Activated T-helper 2 cell treated with anti-CD3 and anti-CD28 coated beads, Interferon-gamma antibody, Interleukin-2, Interleukin-4, amounts not matched to agents 10 μg/mL and 5 μg/mL and 100 μg/mL, durations not matched to agents 14 hours and 24 hours and 36 hours (primary cell): ENCODE measurements at regions not wholly inside any gene's neighbourhood (a gene's known extent, or its start where the extent isn't known, plus 50 kb on each side); places are given as distances from the start of the nearest gene placed in this dataset.
"Not testable (repeated sequence)": the region's sequence is repeated elsewhere in the genome, so short reads cannot be mapped to it uniquely, and the experiment has no call there.

Experiments used
- DNase-seq: peaks from one replicate; pipeline ENCODE4 v3.0.0; 2021; ENCODE audit warnings: low spot score
- H3K27ac Mint-ChIP-seq: one replicate; pipeline ENCODE4 v1.8.0; 2021; ENCODE audit warnings: mixed read lengths
- H3K27me3 Mint-ChIP-seq: one replicate; pipeline ENCODE4 v1.8.0; 2021; ENCODE audit warnings: low read depth, mixed read lengths
- H3K36me3 Mint-ChIP-seq: one replicate; pipeline ENCODE4 v1.8.0; 2021; ENCODE audit warnings: low read depth, mixed read lengths
- H3K4me1 Mint-ChIP-seq: one replicate; pipeline ENCODE4 v1.8.0; 2021; ENCODE audit warnings: low read depth, mixed read lengths
- H3K4me3 Mint-ChIP-seq: one replicate; pipeline ENCODE4 v1.8.0; 2021; ENCODE audit warnings: low read depth, mild to moderate bottlenecking, moderate library complexity, mixed read lengths
- H3K9me3 Mint-ChIP-seq: one replicate; pipeline ENCODE4 v1.8.0; 2021; ENCODE audit warnings: mixed read lengths
- intact Hi-C: fragments of 100-400 bp; cut with micrococcal nuclease; formaldehyde crosslinking; loops from one replicate; pipeline ENCODE4 v1.15.1; 2023

DNA sequence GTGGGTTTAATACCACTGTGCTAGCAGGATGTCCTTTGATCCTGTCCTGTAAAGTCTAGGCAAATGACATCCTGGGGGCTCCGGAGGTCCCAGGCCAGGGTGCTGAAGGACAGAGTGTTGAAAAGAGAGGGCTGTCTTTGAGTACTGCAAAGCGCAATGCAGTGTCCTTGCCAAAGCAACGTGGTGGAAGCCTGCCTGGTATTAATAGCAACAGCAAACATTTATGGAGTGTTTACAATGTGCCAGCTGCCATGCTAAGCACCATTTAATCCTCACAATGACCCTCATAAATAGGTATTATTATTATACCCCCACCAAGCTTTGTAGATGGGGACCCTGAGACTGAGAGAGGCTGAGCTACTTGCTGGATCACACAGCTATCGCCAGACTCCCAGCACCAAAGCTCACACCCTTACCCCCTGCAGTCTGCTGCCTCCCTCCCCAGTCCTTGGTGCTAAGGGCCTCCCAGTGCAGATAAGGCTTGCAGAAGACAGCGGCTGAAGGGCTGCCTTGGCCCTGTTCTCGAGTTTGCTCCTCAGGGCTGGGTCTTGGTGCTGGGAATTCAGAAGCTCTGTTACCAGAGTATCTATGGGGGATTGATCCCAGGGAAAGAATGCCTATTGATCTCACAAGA is 427.7 kb downstream of the FUT8 start:
- no peak for DNase-seq
- H3K27me3 Mint-ChIP-seq, result no peaks in the 10 kb centered on the region
- no peak overlapping the region for H3K27ac Mint-ChIP-seq
- H3K4me3 Mint-ChIP-seq, result no peak overlapping the region
- H3K9me3 Mint-ChIP-seq, result peaks cover 8% of the 10 kb centered on the region
- H3K36me3 Mint-ChIP-seq, result peaks cover 11% of the 10 kb centered on the region
- intact Hi-C loops, result loop anchor here (5.0 kb wide), 1 partner anchor 37 kb away; no protein-coding TSS in a partner anchor
- peaks cover 62% of the 10 kb centered on the region for H3K4me1 Mint-ChIP-seq

GRCh38 chr14:65840786-65841185 is 428.3 kb downstream of the FUT8 start:
- H3K27ac Mint-ChIP-seq, result no peak overlapping the region
- H3K36me3 Mint-ChIP-seq, result peaks cover 11% of the 10 kb centered on the region
- no peaks in the 10 kb centered on the region for H3K27me3 Mint-ChIP-seq
- peaks cover 8% of the 10 kb centered on the region for H3K9me3 Mint-ChIP-seq
- intact Hi-C loops, result loop anchor here (5.0 kb wide), 1 partner anchor 37 kb away; no protein-coding TSS in a partner anchor
- peaks cover 64% of the 10 kb centered on the region for H3K4me1 Mint-ChIP-seq
- no peak overlapping the region for H3K4me3 Mint-ChIP-seq
- no peak for DNase-seq

DNA sequence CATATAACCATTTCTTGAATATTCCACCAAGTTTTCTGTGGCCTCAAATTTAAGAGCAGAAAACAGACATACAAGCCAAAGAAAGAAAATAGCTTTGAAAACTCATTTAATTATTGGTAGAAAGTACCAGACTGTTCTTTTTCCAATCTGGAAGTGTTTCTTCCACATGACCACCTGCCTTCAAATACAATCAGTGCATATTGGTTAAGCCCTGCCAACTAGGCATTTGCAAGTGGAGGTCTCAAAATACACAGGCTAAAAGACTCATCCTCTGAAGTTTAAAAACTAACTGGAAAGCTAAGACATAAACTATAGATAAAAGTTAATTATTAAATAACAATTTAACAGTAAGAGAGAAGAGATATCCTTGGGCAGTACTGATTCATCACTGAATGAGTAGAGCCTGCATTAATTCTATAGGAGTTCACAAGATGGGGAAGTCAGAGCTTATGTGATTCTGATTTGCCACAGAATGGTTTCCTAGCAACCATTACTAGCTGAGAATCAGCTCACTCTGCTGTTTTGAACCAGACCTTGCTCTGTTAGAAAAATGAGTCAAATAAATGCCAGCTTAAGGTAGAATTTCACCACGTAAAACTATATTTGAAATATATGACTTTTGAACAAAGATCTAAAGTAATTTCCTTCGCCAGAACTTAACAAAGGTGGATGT is 433.8 kb downstream of the FUT8 start:
- peak overlapping the region; percentile 56 for H3K4me3 Mint-ChIP-seq
- H3K27me3 Mint-ChIP-seq, result no peaks in the 10 kb centered on the region
- H3K9me3 Mint-ChIP-seq, result peaks cover 16% of the 10 kb centered on the region
- peak overlapping the region; percentile 80 for H3K27ac Mint-ChIP-seq
- intact Hi-C loops, result loop anchor here (1.0 to 2.0 kb wide), 3 partner anchors 434 to 640 kb away; partner anchors contain the start of gene FUT8
- H3K4me1 Mint-ChIP-seq, result peaks cover 67% of the 10 kb centered on the region
- peaks cover 25% of the 10 kb centered on the region for H3K36me3 Mint-ChIP-seq
- no peak for DNase-seq

DNA sequence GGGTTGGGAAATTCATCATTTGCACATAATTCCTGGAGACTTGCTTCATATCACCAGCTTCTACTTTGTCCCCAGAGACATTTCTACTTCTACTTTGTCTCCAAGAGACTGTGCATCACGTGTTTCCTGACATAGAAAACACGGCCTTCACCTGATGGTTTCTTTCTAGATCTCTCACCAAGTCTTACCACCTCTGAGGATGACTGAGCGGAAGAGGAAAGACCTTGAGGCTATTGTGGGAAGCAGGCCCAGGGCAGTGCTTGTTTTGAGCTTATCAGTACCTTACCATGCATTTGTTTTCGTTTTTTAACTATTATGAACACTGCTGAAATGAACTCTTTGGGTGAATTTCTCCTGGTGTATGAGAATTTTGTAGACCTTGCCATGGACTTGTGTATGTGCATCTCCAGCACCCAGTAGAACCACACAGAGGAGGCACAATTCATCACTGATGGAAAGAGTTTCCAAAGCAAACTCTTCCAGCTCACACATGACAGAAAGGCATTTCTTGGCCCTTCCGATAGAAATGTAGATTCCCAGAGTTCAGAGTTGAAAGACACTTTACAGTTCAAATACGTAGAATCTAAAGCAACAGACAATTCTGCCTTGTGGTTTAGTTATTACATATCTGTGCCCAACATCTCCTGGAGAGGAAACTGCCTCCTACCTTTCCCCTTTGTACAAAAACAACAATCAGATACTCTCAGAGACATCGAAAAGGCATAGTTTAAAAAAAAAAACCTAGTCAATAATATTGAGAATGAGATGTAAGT is 434.7 kb downstream of the FUT8 start:
- peaks cover 25% of the 10 kb centered on the region for H3K9me3 Mint-ChIP-seq
- peak; percentile 79 for DNase-seq
- H3K27ac Mint-ChIP-seq, result peak overlapping the region; percentile 80
- intact Hi-C loops, result loop anchor here (1.0 to 2.0 kb wide), 3 partner anchors 81 to 560 kb away; partner anchors contain the start of gene FUT8
- H3K36me3 Mint-ChIP-seq, result peaks cover 33% of the 10 kb centered on the region
- H3K27me3 Mint-ChIP-seq, result no peaks in the 10 kb centered on the region
- H3K4me3 Mint-ChIP-seq, result peak overlapping the region; percentile 22
- peaks cover 66% of the 10 kb centered on the region for H3K4me1 Mint-ChIP-seq

DNA sequence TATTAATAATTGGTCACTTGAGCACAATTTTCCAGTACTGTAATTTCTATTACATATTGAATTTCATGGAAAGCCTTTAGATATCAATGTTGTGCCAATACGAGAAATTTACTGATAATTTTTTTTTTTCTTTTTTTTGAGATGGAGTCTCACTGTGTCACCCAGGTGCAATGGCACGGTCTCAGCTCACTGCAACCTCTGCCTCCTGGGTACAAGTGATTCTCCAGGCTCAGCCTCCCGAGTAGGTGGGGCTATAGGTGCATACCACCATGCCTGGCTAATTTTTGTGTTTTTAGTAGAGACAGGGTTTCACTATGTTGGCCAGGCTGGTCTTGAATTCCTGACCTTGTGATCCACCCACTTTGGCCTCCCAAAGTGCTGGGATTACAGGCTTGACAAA is 435.4 kb downstream of the FUT8 start:
- not testable (repeated sequence) for H3K27ac Mint-ChIP-seq, DNase-seq, H3K27me3 Mint-ChIP-seq, H3K4me3 Mint-ChIP-seq
- Mint-ChIP-seq H3K4me1 (peaks cover 61% of the 10 kb centered on the region), H3K36me3 (peaks cover 35% of the 10 kb centered on the region), H3K9me3 (peaks cover 30% of the 10 kb centered on the region)
- intact Hi-C loops, result loop anchor here (1.0 to 2.0 kb wide), 3 partner anchors 80 to 561 kb away; partner anchors contain the start of gene FUT8

DNA sequence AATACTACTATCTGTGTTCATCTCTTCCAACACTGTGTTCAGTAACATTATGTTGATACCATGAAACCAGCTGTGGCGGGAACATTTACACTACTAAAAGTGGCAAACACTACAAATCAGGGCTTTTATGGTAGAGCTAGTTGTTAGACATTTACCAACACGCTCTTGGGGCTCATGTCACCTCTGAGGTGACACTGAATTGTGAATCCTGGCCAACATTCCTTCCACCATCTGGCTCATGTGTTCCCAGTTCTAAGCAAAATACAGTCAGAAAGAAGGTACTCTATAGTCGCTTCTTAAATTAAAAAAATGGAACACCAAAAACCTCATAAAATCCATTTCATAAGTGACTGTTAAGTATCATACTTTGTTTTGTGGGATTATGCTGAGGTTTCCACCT is 436.6 kb downstream of the FUT8 start:
- Mint-ChIP-seq H3K4me3 (peak overlapping the region; percentile 18), H3K27ac (no peak overlapping the region), H3K4me1 (peaks cover 50% of the 10 kb centered on the region), H3K36me3 (peaks cover 39% of the 10 kb centered on the region), H3K27me3 (no peaks in the 10 kb centered on the region), H3K9me3 (peaks cover 36% of the 10 kb centered on the region)
- intact Hi-C loops, result no loop called here
- no peak for DNase-seq

DNA sequence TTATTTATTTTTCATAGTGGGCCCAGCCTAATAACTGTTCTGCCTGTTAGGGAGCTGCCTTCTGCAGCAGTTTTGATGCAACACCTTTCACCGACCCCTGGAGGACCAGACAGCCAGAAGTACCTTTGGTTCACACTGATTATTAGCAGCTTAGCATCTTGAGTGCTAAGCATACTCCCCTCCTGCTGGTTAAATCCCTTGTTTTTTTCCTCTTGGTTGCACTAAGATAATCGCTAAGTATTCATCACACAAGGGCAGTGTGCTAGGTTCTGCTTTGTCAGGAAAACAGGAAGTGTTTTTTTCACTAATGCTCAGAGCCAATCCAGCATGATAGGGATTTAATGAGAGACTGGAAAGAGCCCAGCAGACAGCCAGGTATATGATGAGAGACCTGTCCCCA is 437.0 kb downstream of the FUT8 start:
- H3K27me3 Mint-ChIP-seq, result no peaks in the 10 kb centered on the region
- peaks cover 38% of the 10 kb centered on the region for H3K9me3 Mint-ChIP-seq
- intact Hi-C loops, result no loop called here
- DNase-seq, result no peak
- peaks cover 48% of the 10 kb centered on the region for H3K4me1 Mint-ChIP-seq
- H3K4me3 Mint-ChIP-seq, result no peak overlapping the region
- H3K36me3 Mint-ChIP-seq, result peaks cover 40% of the 10 kb centered on the region
- no peak overlapping the region for H3K27ac Mint-ChIP-seq

- peaks cover 40% of the 10 kb centered on the region for H3K9me3 Mint-ChIP-seq
- H3K36me3 Mint-ChIP-seq, result peaks cover 40% of the 10 kb centered on the region
- H3K4me1 Mint-ChIP-seq, result peaks cover 44% of the 10 kb centered on the region
- DNase-seq, result peak; percentile 75
- H3K27me3 Mint-ChIP-seq, result no peaks in the 10 kb centered on the region
- peak overlapping the region; percentile 30 for H3K27ac Mint-ChIP-seq
- no peak overlapping the region for H3K4me3 Mint-ChIP-seq
- intact Hi-C loops, result loop anchor here (1.0 kb wide), 2 partner anchors 99 to 250 kb away; no protein-coding TSS in a partner anchor
These were observed 438.1 kb downstream of the FUT8 start for GRCh38 chr14:65850429-65851135.

DNA sequence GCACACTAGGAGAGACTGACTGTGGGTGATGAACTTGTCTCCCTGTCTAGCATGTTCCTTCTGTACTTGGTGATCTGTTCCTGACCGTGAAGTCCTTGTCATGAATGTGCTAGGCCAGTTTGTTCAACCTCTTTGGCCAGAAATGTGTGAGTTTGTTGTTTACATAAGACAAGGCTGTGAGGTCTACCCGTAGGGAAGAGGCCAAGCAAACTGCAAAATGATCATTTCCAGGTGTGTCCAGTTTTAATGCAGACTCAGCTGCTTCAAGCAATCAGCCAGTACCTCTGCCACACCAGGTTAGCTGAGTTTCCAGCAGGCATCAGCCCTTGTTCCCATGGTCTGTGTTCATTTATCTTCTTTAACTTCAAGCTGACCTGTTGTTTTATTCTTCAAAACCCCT is 440.2 kb downstream of the FUT8 start:
- Mint-ChIP-seq H3K9me3 (peaks cover 48% of the 10 kb centered on the region), H3K36me3 (peaks cover 47% of the 10 kb centered on the region), H3K27me3 (peaks cover 2% of the 10 kb centered on the region), H3K27ac (no peak overlapping the region), H3K4me1 (peaks cover 26% of the 10 kb centered on the region), H3K4me3 (no peak overlapping the region)
- no peak for DNase-seq
- intact Hi-C loops, result no loop called here

- no peak overlapping the region for H3K27ac Mint-ChIP-seq
These were observed 441.0 kb downstream of the FUT8 start for GRCh38 chr14:65853407-65853955.

GRCh38 chr14:65854215-65854614 is 441.7 kb downstream of the FUT8 start:
- Mint-ChIP-seq H3K27me3 (peaks cover 2% of the 10 kb centered on the region), H3K4me3 (no peak overlapping the region), H3K36me3 (peaks cover 50% of the 10 kb centered on the region), H3K4me1 (peaks cover 24% of the 10 kb centered on the region), H3K27ac (no peak overlapping the region), H3K9me3 (peaks cover 54% of the 10 kb centered on the region)
- intact Hi-C loops, result no loop called here
- no peak for DNase-seq

More at GRCh38 chr14:65853407-65853955, 441.0 kb downstream of the FUT8 start:
- no peak for DNase-seq
- H3K4me1 Mint-ChIP-seq, result peaks cover 26% of the 10 kb centered on the region
- peaks cover 51% of the 10 kb centered on the region for H3K9me3 Mint-ChIP-seq
- intact Hi-C loops, result no loop called here
- no peak overlapping the region for H3K4me3 Mint-ChIP-seq
- H3K36me3 Mint-ChIP-seq, result peaks cover 47% of the 10 kb centered on the region
- H3K27me3 Mint-ChIP-seq, result peaks cover 2% of the 10 kb centered on the region
